HAP-1 (cell line): ENCODE measurements at regions not wholly inside any gene's neighbourhood (a gene's known extent, or its start where the extent isn't known, plus 50 kb on each side); places are given as distances from the start of the nearest gene placed in this dataset.
A peak's percentile ranks its signal among the peaks of the same experiment; 100 is the strongest.

Experiments
- DNase-seq, 2 experiments: peaks; one replicate each; pipeline ENCODE4 v3.0.0-alpha.2; 2016 to 2020; ENCODE audit warnings: low spot score in 2 of 2
- H3K27me3 ChIP-seq: fragments of 250-450 bp; sonication (Bioruptor Pico); 2 replicates; pipeline ENCODE4 v1.5.1; 2020; ENCODE audit warnings: low read depth, mild to moderate bottlenecking, moderate library complexity
- H3K36me3 ChIP-seq: fragments of 250-450 bp; sonication (Bioruptor Pico); replicated peaks from 2 replicates; pipeline ENCODE4 v1.5.1; 2020; ENCODE audit warnings: mild to moderate bottlenecking
- H3K4me1 ChIP-seq: fragments of 250-450 bp; sonication (Bioruptor Pico); 2 replicates; pipeline ENCODE4 v1.5.1; 2020; ENCODE audit warnings: mild to moderate bottlenecking
- H3K4me3 ChIP-seq: fragments of 250-450 bp; sonication (Bioruptor Pico); 2 replicates; pipeline ENCODE4 v1.5.1; 2020; ENCODE audit warnings: mild to moderate bottlenecking, moderate library complexity
- H3K9me3 ChIP-seq: fragments of 250-450 bp; sonication (Bioruptor Pico); 2 replicates; pipeline ENCODE4 v1.5.1; 2020; ENCODE audit warnings: mild to moderate bottlenecking, moderate library complexity
- in situ Hi-C: fragments of 300-500 bp; cut with MboI; formaldehyde crosslinking; loops from 3 replicates; pipeline ENCODE4 v1.14.3; 2020; ENCODE audit warnings: low sequenced_read_pairs, inconsistent platforms, mixed read lengths

GRCh38 chr2:48838029-48838428 lies 82.5 kb upstream of the LHCGR start:
- Histone ChIP-seq H3K9me3 (no peaks in the 10 kb centered on the region; the same call in 1 of the 2 replicates), H3K4me1 (no peaks in the 10 kb centered on the region), H3K4me3 (no peak overlapping the region), H3K36me3 (no peaks in the 10 kb centered on the region), H3K27me3 (no peaks in the 10 kb centered on the region)
- in situ Hi-C loops = no loop called here
- DNase-seq = no peak

GRCh38 chr2:48829569-48829968 lies 74.0 kb upstream of the LHCGR start:
- no peak for DNase-seq
- no peak overlapping the region for H3K4me3 ChIP-seq

DNA sequence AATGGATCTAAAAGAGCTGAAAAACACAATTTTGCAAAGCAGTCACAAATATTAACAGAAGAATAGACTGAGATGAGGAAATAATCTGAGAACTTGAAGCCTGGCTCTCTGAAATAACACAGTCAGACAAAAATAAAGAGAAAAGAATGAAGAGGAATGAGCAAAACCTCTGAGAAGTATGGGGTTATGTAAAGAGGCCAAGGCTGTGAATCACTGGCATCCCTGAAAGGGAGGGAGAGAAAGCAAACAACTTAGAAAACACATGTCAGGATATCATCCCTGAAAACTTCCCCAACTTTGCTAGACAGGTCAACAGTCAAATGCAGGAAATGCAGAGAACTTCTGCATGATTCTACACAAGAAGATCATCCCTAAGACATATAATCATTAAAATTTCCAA lies 73.5 kb upstream of the LHCGR start:
- Histone ChIP-seq H3K4me3 (no peak overlapping the region), H3K9me3 (no peaks in the 10 kb centered on the region; the same call in 1 of the 2 replicates), H3K4me1 (no peaks in the 10 kb centered on the region), H3K36me3 (no peaks in the 10 kb centered on the region), H3K27me3 (no peaks in the 10 kb centered on the region)
- in situ Hi-C loops = no loop called here
- DNase-seq = no peak

More at GRCh38 chr2:48829569-48829968, 74.0 kb upstream of the LHCGR start:
- H3K9me3 ChIP-seq = no peaks in the 10 kb centered on the region; the same call in 1 of the 2 replicates
- in situ Hi-C loops = no loop called here
- H3K27me3 ChIP-seq = no peaks in the 10 kb centered on the region
- no peaks in the 10 kb centered on the region for H3K36me3 ChIP-seq
- no peaks in the 10 kb centered on the region for H3K4me1 ChIP-seq

DNA sequence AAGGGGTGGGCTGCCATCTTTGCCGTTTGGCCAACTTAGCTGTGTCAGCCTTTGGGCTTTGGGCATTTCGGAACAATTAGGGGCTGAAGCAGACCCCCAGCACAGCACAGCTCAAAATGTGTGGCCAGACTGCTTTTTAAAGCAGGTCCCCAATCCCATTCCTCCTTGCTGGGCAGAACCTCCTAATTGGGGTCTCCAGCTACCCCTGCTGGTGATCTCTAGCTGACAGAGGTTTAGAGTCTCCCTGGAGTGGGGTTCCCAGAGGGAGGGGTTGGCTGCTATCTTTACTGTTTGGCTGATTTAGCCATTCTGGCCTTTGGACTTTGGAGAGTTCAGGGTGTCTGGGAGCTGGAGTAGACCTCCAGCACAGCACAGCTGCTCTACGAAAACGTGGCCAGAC lies 71.5 kb upstream of the LHCGR start:
- Histone ChIP-seq H3K4me1 (no peaks in the 10 kb centered on the region), H3K36me3 (no peaks in the 10 kb centered on the region), H3K9me3 (no peaks in the 10 kb centered on the region), H3K4me3 (no peak overlapping the region), H3K27me3 (no peaks in the 10 kb centered on the region)
- in situ Hi-C loops = no loop called here
- DNase-seq = no peak

DNA sequence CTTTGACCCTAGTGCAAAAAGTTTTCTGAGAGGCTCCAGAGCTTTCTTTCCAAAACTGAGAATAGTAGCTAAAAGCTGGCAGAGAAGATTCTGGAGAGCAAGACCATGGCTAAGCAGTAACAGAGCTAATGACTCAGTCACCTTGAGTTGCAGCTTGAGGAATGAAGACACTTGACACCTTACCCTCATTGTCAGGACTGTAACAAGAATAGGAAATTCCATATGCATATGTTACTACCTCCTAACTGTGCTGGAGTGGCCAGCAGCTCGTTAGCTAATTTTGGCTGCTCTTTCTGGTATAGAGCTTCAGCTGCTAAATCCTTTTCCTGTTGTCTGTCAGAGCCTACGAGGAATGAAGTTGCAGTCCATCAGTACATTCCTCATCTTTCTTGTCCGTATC lies 68.6 kb upstream of the LHCGR start:
- Histone ChIP-seq H3K4me1 (peaks cover 8% of the 10 kb centered on the region), H3K27me3 (no peaks in the 10 kb centered on the region), H3K4me3 (no peak overlapping the region), H3K9me3 (no peaks in the 10 kb centered on the region), H3K36me3 (no peaks in the 10 kb centered on the region)
- in situ Hi-C loops = no loop called here
- DNase-seq = no peak

- Histone ChIP-seq H3K9me3 (no peaks in the 10 kb centered on the region), H3K4me1 (peaks cover 8% of the 10 kb centered on the region), H3K4me3 (no peak overlapping the region), H3K36me3 (no peaks in the 10 kb centered on the region), H3K27me3 (no peaks in the 10 kb centered on the region)
- in situ Hi-C loops = no loop called here
- no peak for DNase-seq
These were observed 63.7 kb upstream of the LHCGR start for GRCh38 chr2:48819206-48819735.

- Histone ChIP-seq H3K4me3 (no peak overlapping the region), H3K36me3 (no peaks in the 10 kb centered on the region), H3K4me1 (peaks cover 14% of the 10 kb centered on the region), H3K9me3 (no peaks in the 10 kb centered on the region), H3K27me3 (no peaks in the 10 kb centered on the region)
- DNase-seq = no peak
- in situ Hi-C loops = no loop called here
These were observed 61.8 kb upstream of the LHCGR start for GRCh38 chr2:48817355-48817754.

GRCh38 chr2:48812416-48812815 lies 56.9 kb upstream of the LHCGR start:
- Histone ChIP-seq H3K4me3 (no peak overlapping the region), H3K9me3 (no peaks in the 10 kb centered on the region), H3K4me1 (peaks cover 14% of the 10 kb centered on the region; the same call in 1 of the 2 replicates), H3K36me3 (no peaks in the 10 kb centered on the region), H3K27me3 (no peaks in the 10 kb centered on the region)
- peak; percentile 74 to 76 for DNase-seq
- in situ Hi-C loops = no loop called here

DNA sequence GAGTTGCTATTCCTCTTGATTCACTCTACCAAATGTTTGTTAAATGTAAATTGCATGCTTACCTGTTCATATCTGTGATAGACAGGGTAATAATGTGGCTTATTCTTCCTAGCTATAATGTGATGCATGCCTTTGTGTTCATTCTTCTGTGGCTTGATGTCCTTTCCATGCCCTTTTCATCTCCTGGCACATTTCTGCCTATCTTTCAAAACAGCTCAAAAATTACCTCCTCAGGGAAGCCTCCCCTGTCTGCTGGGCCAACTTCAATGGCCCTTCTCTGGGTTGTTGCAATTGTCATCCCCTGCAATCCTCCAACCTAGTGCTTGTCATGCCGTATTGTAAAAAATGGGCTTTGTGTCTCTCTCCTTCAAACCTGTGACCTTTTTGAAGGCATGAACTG lies 52.8 kb upstream of the LHCGR start:
- no peak for DNase-seq

More for the DNA sequence above, 52.8 kb upstream of the LHCGR start:
- Histone ChIP-seq H3K36me3 (no peaks in the 10 kb centered on the region), H3K4me3 (no peak overlapping the region), H3K4me1 (peaks cover 14% of the 10 kb centered on the region; the same call in 1 of the 2 replicates), H3K9me3 (no peaks in the 10 kb centered on the region), H3K27me3 (no peaks in the 10 kb centered on the region)
- in situ Hi-C loops = no loop called here
